ENCODE measurements at regions not wholly inside any gene's neighbourhood (a gene's known extent, or its start where the extent isn't known, plus 50 kb on each side); places are given as distances from the start of the nearest gene placed in this dataset.

DNA sequence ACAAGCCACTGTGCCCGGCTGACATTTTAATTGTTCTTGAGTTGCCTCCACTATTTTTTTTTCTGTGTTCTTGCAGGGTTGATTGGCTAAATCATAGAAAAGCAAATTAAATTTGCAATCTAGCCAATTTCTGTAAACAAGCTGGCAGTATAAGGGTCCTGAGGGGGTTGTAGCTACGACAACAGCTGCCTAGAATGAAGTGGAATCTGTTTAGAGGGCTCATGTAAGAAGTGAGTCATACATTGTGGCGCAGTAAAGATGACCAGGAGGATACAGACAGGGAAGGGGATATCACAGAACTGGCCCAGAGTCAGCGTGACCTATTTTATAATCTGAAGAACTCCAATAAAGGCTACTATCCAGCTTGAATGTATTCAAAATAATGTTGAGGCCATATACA, 82.2 kb upstream of the TLE1 start:
- no peak overlapping the region for H3K4me3 ChIP-seq
- SMC1A ChIA-PET (ENCODE audit: uncharacterized antibody, unreplicated experiment) = no interaction called here
- in situ Hi-C loops (cut with MboI) = no loop called here

DNA sequence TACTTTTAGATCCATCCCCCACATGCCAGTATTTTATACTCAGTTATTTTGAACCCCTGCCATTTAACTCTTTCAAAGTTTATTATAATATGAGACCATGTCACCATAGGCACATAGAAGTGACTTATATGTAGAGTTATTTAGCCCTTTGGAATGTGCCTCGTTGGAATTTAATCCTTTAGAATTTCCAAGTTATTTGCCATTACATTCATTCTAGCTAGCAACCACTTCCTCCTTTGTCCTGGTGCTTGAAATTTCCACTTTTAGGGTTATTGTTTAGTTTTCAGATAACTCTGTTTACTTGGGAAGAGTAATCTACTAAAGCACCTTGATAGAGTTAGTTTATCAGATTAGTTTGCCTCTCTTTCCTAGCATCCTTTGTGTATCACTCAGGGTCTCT, 82.8 kb upstream of the TLE1 start:
- Histone ChIP-seq H4K20me1 (ENCODE audit: control insufficient read depth, insufficient read depth) (no peaks in the 10 kb centered on the region), H3K4me3 (no peak overlapping the region), H3K4me1 (ENCODE audit: control insufficient read depth, insufficient read depth, low read length) (no peaks in the 10 kb centered on the region), H3K36me3 (ENCODE audit: control insufficient read depth in 2 of 2, insufficient read depth in 2 of 2, low read length in 1 of 2) (no peaks in the 10 kb centered on the region), H3K9me3 (replicated peaks; ENCODE audit: control insufficient read depth, insufficient read depth, low read length) (no peaks in the 10 kb centered on the region), H3K27ac (ENCODE audit: control insufficient read depth, insufficient read depth) (no peak overlapping the region), H3K4me2 (ENCODE audit: control insufficient read depth, insufficient read depth) (no peak overlapping the region), H3K9ac (ENCODE audit: control insufficient read depth, insufficient read depth, low read length) (no peak overlapping the region), H3K27me3 (replicated peaks in 1 of 2; ENCODE audit: control insufficient read depth in 2 of 2, insufficient read depth in 2 of 2, low read length in 1 of 2) (no peaks in the 10 kb centered on the region), H3K79me2 (ENCODE audit: control insufficient read depth, insufficient read depth, low read length) (no peaks in the 10 kb centered on the region), H2AFZ (ENCODE audit: control insufficient read depth, low read depth, low read length) (no peak overlapping the region)
- SMC1A ChIA-PET (ENCODE audit: uncharacterized antibody, unreplicated experiment) = no interaction called here
- in situ Hi-C loops (cut with MboI) = no loop called here
- POLR2A ChIA-PET = no interaction called here
- intact Hi-C loops (cut with micrococcal nuclease; ENCODE audit: unreplicated experiment) = no loop called here
- DNase-seq (ENCODE audit: low read depth, low spot score) (no peak), FAIRE-seq (no peak), ATAC-seq (no peak)
- RAD21 ChIA-PET (ENCODE audit: unreplicated experiment) = no interaction called here
- CTCF ChIA-PET = no interaction called here
- WGBS (ENCODE audit: insufficient coverage, insufficient replicate concordance, low lambda C conversion rate, missing lambda C conversion rate) = 0% methylated on average over 1 of the region's 1 CpG
- BruUV-seq (replicated peaks) = no TSS peak
- TF ChIP-seq IKZF2 (IDR thresholded peaks at IDR 0.05) = no peak
- TF ChIP-seq, protein P1, sequence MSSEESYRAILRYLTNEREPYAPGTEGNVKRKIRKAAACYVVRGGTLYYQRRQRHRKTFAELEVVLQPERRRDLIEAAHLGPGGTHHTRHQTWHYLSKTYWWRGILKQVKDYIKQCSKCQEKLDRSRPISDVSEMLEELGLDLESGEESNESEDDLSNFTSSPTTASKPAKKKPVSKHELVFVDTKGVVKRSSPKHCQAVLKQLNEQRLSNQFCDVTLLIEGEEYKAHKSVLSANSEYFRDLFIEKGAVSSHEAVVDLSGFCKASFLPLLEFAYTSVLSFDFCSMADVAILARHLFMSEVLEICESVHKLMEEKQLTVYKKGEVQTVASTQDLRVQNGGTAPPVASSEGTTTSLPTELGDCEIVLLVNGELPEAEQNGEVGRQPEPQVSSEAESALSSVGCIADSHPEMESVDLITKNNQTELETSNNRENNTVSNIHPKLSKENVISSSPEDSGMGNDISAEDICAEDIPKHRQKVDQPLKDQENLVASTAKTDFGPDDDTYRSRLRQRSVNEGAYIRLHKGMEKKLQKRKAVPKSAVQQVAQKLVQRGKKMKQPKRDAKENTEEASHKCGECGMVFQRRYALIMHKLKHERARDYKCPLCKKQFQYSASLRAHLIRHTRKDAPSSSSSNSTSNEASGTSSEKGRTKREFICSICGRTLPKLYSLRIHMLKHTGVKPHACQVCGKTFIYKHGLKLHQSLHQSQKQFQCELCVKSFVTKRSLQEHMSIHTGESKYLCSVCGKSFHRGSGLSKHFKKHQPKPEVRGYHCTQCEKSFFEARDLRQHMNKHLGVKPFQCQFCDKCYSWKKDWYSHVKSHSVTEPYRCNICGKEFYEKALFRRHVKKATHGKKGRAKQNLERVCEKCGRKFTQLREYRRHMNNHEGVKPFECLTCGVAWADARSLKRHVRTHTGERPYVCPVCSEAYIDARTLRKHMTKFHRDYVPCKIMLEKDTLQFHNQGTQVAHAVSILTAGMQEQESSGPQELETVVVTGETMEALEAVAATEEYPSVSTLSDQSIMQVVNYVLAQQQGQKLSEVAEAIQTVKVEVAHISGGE (CRISPR knock-in tag; IDR thresholded peaks at IDR 0.05) = no peak
- no peak for TF ChIP-seq ZNF217 (IDR thresholded peaks at IDR 0.05)
- TF ChIP-seq, protein P2, sequence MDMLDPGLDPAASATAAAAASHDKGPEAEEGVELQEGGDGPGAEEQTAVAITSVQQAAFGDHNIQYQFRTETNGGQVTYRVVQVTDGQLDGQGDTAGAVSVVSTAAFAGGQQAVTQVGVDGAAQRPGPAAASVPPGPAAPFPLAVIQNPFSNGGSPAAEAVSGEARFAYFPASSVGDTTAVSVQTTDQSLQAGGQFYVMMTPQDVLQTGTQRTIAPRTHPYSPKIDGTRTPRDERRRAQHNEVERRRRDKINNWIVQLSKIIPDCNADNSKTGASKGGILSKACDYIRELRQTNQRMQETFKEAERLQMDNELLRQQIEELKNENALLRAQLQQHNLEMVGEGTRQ (IDR thresholded peaks at IDR 0.05; ENCODE audit: borderline replicate concordance, low read depth, low read length) = no peak
- no peak for TF ChIP-seq CBFB (IDR thresholded peaks at IDR 0.05; ENCODE audit: low read depth)
- TF ChIP-seq MXI1 (IDR thresholded peaks at IDR 0.05; ENCODE audit: low read depth, low read length) = no peak
- TF ChIP-seq RAD51 (IDR thresholded peaks at IDR 0.05) = no peak
- TF ChIP-seq RELA (IDR thresholded peaks at IDR 0.05; ENCODE audit: borderline replicate concordance, partially characterized antibody) = no peak
- TF ChIP-seq DPF2 (IDR thresholded peaks at IDR 0.05) = no peak

More for the DNA sequence above, 82.2 kb upstream of the TLE1 start:
- FAIRE-seq (no peak), DNase-seq (ENCODE audit: low read depth, low spot score) (no peak), ATAC-seq (no peak)
- H3K36me3 ChIP-seq (ENCODE audit: control insufficient read depth in 2 of 2, insufficient read depth in 2 of 2, low read length in 1 of 2) = no peaks in the 10 kb centered on the region
- no peak overlapping the region for H3K4me2 ChIP-seq (ENCODE audit: control insufficient read depth, insufficient read depth)
- ChIA-PET POLR2A (no interaction called here), RAD21 (ENCODE audit: unreplicated experiment) (no interaction called here), CTCF (no interaction called here)
- no peak overlapping the region for H3K27ac ChIP-seq (ENCODE audit: control insufficient read depth, insufficient read depth)
- no peaks in the 10 kb centered on the region for H3K9me3 ChIP-seq (replicated peaks; ENCODE audit: control insufficient read depth, insufficient read depth, low read length)
- WGBS (ENCODE audit: insufficient coverage, insufficient replicate concordance, low lambda C conversion rate, missing lambda C conversion rate) = 32% methylated on average over 4 of the region's 4 CpGs
- intact Hi-C loops (cut with micrococcal nuclease; ENCODE audit: unreplicated experiment) = no loop called here
- H3K9ac ChIP-seq (ENCODE audit: control insufficient read depth, insufficient read depth, low read length) = no peak overlapping the region
- H3K27me3 ChIP-seq (replicated peaks in 1 of 2; ENCODE audit: control insufficient read depth in 2 of 2, insufficient read depth in 2 of 2, low read length in 1 of 2) = no peaks in the 10 kb centered on the region
- no peak overlapping the region for H2AFZ ChIP-seq (ENCODE audit: control insufficient read depth, low read depth, low read length)
- no peaks in the 10 kb centered on the region for H4K20me1 ChIP-seq (ENCODE audit: control insufficient read depth, insufficient read depth)
- no TSS peak for BruUV-seq (replicated peaks)
- no peaks in the 10 kb centered on the region for H3K79me2 ChIP-seq (ENCODE audit: control insufficient read depth, insufficient read depth, low read length)
- no peaks in the 10 kb centered on the region for H3K4me1 ChIP-seq (ENCODE audit: control insufficient read depth, insufficient read depth, low read length)
- TF ChIP-seq, protein P3, sequence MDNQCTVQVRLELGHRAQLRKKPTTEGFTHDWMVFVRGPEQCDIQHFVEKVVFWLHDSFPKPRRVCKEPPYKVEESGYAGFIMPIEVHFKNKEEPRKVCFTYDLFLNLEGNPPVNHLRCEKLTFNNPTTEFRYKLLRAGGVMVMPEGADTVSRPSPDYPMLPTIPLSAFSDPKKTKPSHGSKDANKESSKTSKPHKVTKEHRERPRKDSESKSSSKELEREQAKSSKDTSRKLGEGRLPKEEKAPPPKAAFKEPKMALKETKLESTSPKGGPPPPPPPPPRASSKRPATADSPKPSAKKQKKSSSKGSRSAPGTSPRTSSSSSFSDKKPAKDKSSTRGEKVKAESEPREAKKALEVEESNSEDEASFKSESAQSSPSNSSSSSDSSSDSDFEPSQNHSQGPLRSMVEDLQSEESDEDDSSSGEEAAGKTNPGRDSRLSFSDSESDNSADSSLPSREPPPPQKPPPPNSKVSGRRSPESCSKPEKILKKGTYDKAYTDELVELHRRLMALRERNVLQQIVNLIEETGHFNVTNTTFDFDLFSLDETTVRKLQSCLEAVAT (IDR thresholded peaks at IDR 0.05) = no peak
- no peak for TF ChIP-seq SMARCA5 (IDR thresholded peaks at IDR 0.05)
- no peak for TF ChIP-seq RELA (IDR thresholded peaks at IDR 0.05; ENCODE audit: borderline replicate concordance, partially characterized antibody)
- no peak for TF ChIP-seq GABPA (IDR thresholded peaks at IDR 0.05; ENCODE audit: low read depth)
- TF ChIP-seq ZNF24 (IDR thresholded peaks at IDR 0.05) = no peak
